H9 (cell line): ENCODE measurements at regions not wholly inside any gene's neighbourhood (a gene's known extent, or its start where the extent isn't known, plus 50 kb on each side); places are given as distances from the start of the nearest gene placed in this dataset.

Experiments used
- DNase-seq: peaks from one replicate; pipeline ENCODE4 v3.0.0-alpha.2; 2017
- H2AFZ ChIP-seq: one replicate; pipeline ENCODE4 v1.6.1; 2013; ENCODE audit warnings: mild to moderate bottlenecking, low read length, control low read depth, moderate library complexity
- H2AK5ac ChIP-seq: 2 replicates; pipeline ENCODE4 v1.6.1; 2013; ENCODE audit warnings: low read length, control low read depth, mixed read lengths; ENCODE audit not compliant: insufficient read length
- H2BK120ac ChIP-seq: one replicate; pipeline ENCODE4 v1.6.1; 2013; ENCODE audit warnings: low read depth, mild to moderate bottlenecking, low read length, control low read depth, inconsistent platforms; ENCODE audit not compliant: poor library complexity, severe bottlenecking
- H2BK12ac ChIP-seq: 2 replicates; pipeline ENCODE4 v1.6.1; 2013; ENCODE audit warnings: low read length, control low read depth, mixed read lengths, low read depth; ENCODE audit not compliant: insufficient read length
- H2BK15ac ChIP-seq: 2 replicates; pipeline ENCODE4 v1.6.1; 2013; ENCODE audit warnings: low read depth, low read length, control low read depth
- H2BK20ac ChIP-seq: one replicate; pipeline ENCODE4 v1.6.1; 2013; ENCODE audit warnings: low read depth, mild to moderate bottlenecking, low read length, control low read depth, inconsistent platforms; ENCODE audit not compliant: poor library complexity, severe bottlenecking
- H2BK5ac ChIP-seq: 2 replicates; pipeline ENCODE4 v1.6.1; 2013; ENCODE audit warnings: low read length, control low read depth, mixed read lengths; ENCODE audit not compliant: insufficient read length
- H3K14ac ChIP-seq: 2 replicates; pipeline ENCODE4 v1.6.1; 2013; ENCODE audit warnings: low read length, control low read depth; ENCODE audit not compliant: insufficient read depth
- H3K18ac ChIP-seq: 2 replicates; pipeline ENCODE4 v1.6.1; 2013; ENCODE audit warnings: low read depth, mild to moderate bottlenecking, mixed read lengths, low read length, control low read depth; ENCODE audit not compliant: insufficient read length
- H3K23ac ChIP-seq: 2 replicates; pipeline ENCODE4 v1.6.1; 2013; ENCODE audit warnings: low read length, control low read depth, mixed read lengths, low read depth; ENCODE audit not compliant: insufficient read length
- H3K23me2 ChIP-seq: 2 replicates; pipeline ENCODE4 v1.6.1; 2013; ENCODE audit warnings: low read depth, mild to moderate bottlenecking, mixed read lengths, low read length, control low read depth; ENCODE audit not compliant: insufficient read length, poor library complexity, severe bottlenecking
- H3K27ac ChIP-seq: 2 replicates; pipeline ENCODE4 v1.5.1; 2013; ENCODE audit warnings: low read length, control low read depth, mixed read lengths, low read depth; ENCODE audit not compliant: insufficient read length
- H3K27me3 ChIP-seq: 2 replicates; pipeline ENCODE4 v1.6.1; 2013; ENCODE audit warnings: low read length, control low read depth, inconsistent platforms; ENCODE audit not compliant: insufficient read depth
- H3K4ac ChIP-seq: 2 replicates; pipeline ENCODE4 v1.6.1; 2013; ENCODE audit warnings: low read depth, mild to moderate bottlenecking, control low read depth, inconsistent platforms, low read length, moderate library complexity
- H3K4me1 ChIP-seq: 2 replicates; pipeline ENCODE4 v1.6.1; 2013; ENCODE audit warnings: low read length, control low read depth, inconsistent platforms; ENCODE audit not compliant: insufficient read depth
- H3K4me2 ChIP-seq: 2 replicates; pipeline ENCODE4 v1.6.1; 2013; ENCODE audit warnings: low read length, control low read depth, mixed read lengths; ENCODE audit not compliant: insufficient read length, insufficient read depth
- H3K56ac ChIP-seq: 2 replicates; pipeline ENCODE4 v1.6.1; 2013; ENCODE audit warnings: low read depth, mild to moderate bottlenecking, mixed read lengths, low read length, control low read depth; ENCODE audit not compliant: insufficient read length
- H3K79me1 ChIP-seq: 2 replicates; pipeline ENCODE4 v1.6.1; 2013; ENCODE audit warnings: low read depth, mild to moderate bottlenecking, moderate library complexity, low read length, control low read depth, inconsistent platforms; ENCODE audit not compliant: insufficient read depth, poor library complexity, severe bottlenecking
- H3K79me2 ChIP-seq: 2 replicates; pipeline ENCODE4 v1.6.1; 2013; ENCODE audit warnings: low read length, control low read depth, inconsistent platforms; ENCODE audit not compliant: insufficient read depth
- H3K9ac ChIP-seq: 2 replicates; pipeline ENCODE4 v1.6.1; 2013; ENCODE audit warnings: low read length, control low read depth, mixed read lengths; ENCODE audit not compliant: insufficient read length; ENCODE audit errors: extremely low read depth
- H3K9me3 ChIP-seq: one replicate; pipeline ENCODE4 v1.6.1; 2013; ENCODE audit warnings: low read depth, low read length, inconsistent platforms; ENCODE audit not compliant: control insufficient read depth
- H3T11ph ChIP-seq: one replicate; pipeline ENCODE4 v1.6.1; 2013; ENCODE audit warnings: mild to moderate bottlenecking, low read length, control low read depth, inconsistent platforms
- H4K20me1 ChIP-seq: one replicate; pipeline ENCODE4 v1.6.1; 2013; ENCODE audit not compliant: control insufficient read depth, insufficient read length, insufficient read depth
- H4K5ac ChIP-seq: 2 replicates; pipeline ENCODE4 v1.6.1; 2013; ENCODE audit warnings: low read depth, mild to moderate bottlenecking, mixed read lengths, low read length, control low read depth; ENCODE audit not compliant: insufficient read length
- H4K8ac ChIP-seq: replicated peaks from 2 replicates; pipeline ENCODE4 v1.6.1; 2013; ENCODE audit warnings: low read length, control low read depth, mixed read lengths, low read depth; ENCODE audit not compliant: insufficient read length
- H4K91ac ChIP-seq: 2 replicates; pipeline ENCODE4 v1.6.1; 2013; ENCODE audit warnings: low read depth, mild to moderate bottlenecking, moderate library complexity, mixed read lengths, low read length, control low read depth; ENCODE audit not compliant: insufficient read length
- H3K27ac Mint-ChIP-seq, 3 experiments: 2 replicates in 2 of 3; 3 replicates in 1 of 3; pipeline ENCODE4 v1.8.0; 2020 to 2021; ENCODE audit warnings: mixed read lengths in 3 of 3, mild to moderate bottlenecking in 1 of 3, moderate library complexity in 1 of 3
- H3K27me3 Mint-ChIP-seq: 2 replicates; pipeline ENCODE4 v1.8.0; 2021; ENCODE audit warnings: low read depth, mild to moderate bottlenecking, moderate library complexity, mixed read lengths
- H3K36me3 Mint-ChIP-seq, 3 experiments: 2 replicates in 2 of 3; 3 replicates in 1 of 3; pipeline ENCODE4 v1.8.0; 2020 to 2021; ENCODE audit warnings: low read depth in 3 of 3, mixed read lengths in 3 of 3; ENCODE audit not compliant: insufficient read depth in 1 of 3
- H3K4me1 Mint-ChIP-seq, 2 experiments: 2 replicates each; pipeline ENCODE4 v1.8.0; 2020; ENCODE audit warnings: mixed read lengths in 2 of 2
- H3K4me3 Mint-ChIP-seq, 2 experiments: 2 replicates in 1 of 2; 3 replicates in 1 of 2; pipeline ENCODE4 v1.8.0; 2020 to 2021; ENCODE audit warnings: mild to moderate bottlenecking in 2 of 2, mixed read lengths in 2 of 2, moderate library complexity in 1 of 2
- H3K9me3 Mint-ChIP-seq, 2 experiments: 2 replicates in 1 of 2; 3 replicates in 1 of 2; pipeline ENCODE4 v1.8.0; 2020; ENCODE audit warnings: mild to moderate bottlenecking in 2 of 2, mixed read lengths in 2 of 2, moderate library complexity in 1 of 2
- WGBS: extraction: QIAGEN DNeasy Blood & Tissue Kit; methylation state at CpG from one replicate; pipeline ENCODE4 v1.1.7; 2013; ENCODE audit warnings: missing lambda C conversion rate, low lambda C conversion rate, mixed read lengths; ENCODE audit not compliant: insufficient read length; ENCODE audit errors: extremely low coverage; 5-methylcytosine and 5-hydroxymethylcytosine counted together
- TF ChIP-seq, protein P1 (sequence below): fragments of 200-600 bp; sonication (generic); conservative IDR thresholded peaks from 3 replicates; pipeline ENCODE4 v1.8.0; 2021; ENCODE audit warnings: antibody characterized with exemption, mild to moderate bottlenecking

DNA sequence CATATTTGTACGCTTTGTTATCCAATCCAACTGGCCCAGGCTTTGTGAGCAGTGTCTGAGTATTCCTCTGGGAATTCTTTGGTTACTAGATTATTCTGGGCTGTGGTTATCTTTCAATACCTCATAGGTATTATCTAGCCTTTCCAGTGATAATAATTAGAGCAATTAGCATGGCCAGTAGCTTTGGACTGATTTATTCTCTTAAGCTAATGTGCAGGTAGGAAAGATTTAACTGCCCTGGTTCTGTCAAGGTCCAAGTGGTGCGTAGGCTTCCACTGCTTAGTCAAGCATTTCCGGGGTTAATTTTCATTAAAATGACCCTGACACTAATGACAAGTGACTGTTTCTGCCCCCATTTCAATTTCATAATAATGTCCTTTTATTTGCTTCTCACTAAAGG lies 54.2 kb upstream of the PMFBP1 start:
- no peak overlapping the region for H2BK120ac ChIP-seq
- H2AFZ ChIP-seq = no peak overlapping the region
- H3K27ac ChIP-seq = no peak overlapping the region
- H3K23me2 ChIP-seq = no peaks in the 10 kb centered on the region
- no peak overlapping the region for H3K56ac ChIP-seq
- H3K9me3 ChIP-seq = no peaks in the 10 kb centered on the region
- H3K79me2 ChIP-seq = no peaks in the 10 kb centered on the region
- Mint-ChIP-seq H3K27ac (no peak overlapping the region), H3K4me1 (no peaks in the 10 kb centered on the region), H3K27me3 (no peaks in the 10 kb centered on the region; the same call in 1 of the 2 replicates), H3K4me3 (no peak overlapping the region), H3K36me3 (no peaks in the 10 kb centered on the region), H3K9me3 (no peaks in the 10 kb centered on the region)
- H2BK20ac ChIP-seq = no peak overlapping the region
- no peak overlapping the region for H3K4me2 ChIP-seq
- no peak overlapping the region for H2AK5ac ChIP-seq
- no peak overlapping the region for H3K23ac ChIP-seq
- no peaks in the 10 kb centered on the region; the same call in 1 of the 2 replicates for H3K4me1 ChIP-seq
- H3K27me3 ChIP-seq = no peaks in the 10 kb centered on the region
- TF ChIP-seq, protein P1, sequence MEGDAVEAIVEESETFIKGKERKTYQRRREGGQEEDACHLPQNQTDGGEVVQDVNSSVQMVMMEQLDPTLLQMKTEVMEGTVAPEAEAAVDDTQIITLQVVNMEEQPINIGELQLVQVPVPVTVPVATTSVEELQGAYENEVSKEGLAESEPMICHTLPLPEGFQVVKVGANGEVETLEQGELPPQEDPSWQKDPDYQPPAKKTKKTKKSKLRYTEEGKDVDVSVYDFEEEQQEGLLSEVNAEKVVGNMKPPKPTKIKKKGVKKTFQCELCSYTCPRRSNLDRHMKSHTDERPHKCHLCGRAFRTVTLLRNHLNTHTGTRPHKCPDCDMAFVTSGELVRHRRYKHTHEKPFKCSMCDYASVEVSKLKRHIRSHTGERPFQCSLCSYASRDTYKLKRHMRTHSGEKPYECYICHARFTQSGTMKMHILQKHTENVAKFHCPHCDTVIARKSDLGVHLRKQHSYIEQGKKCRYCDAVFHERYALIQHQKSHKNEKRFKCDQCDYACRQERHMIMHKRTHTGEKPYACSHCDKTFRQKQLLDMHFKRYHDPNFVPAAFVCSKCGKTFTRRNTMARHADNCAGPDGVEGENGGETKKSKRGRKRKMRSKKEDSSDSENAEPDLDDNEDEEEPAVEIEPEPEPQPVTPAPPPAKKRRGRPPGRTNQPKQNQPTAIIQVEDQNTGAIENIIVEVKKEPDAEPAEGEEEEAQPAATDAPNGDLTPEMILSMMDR = no peak
- H3K14ac ChIP-seq = no peak overlapping the region
- H2BK5ac ChIP-seq = no peak overlapping the region
- DNase-seq = no peak
- H3K18ac ChIP-seq = no peak overlapping the region
- H3K79me1 ChIP-seq = no peaks in the 10 kb centered on the region
- no peak overlapping the region for H2BK15ac ChIP-seq
- no peak overlapping the region for H2BK12ac ChIP-seq
- H4K20me1 ChIP-seq = no peaks in the 10 kb centered on the region
- no CpG with 5 or more reads among the region's 3 CpGs for WGBS
- no peak overlapping the region for H4K8ac ChIP-seq
- no peak overlapping the region for H3K9ac ChIP-seq
- no peak overlapping the region for H3T11ph ChIP-seq
- no peak overlapping the region for H4K5ac ChIP-seq
- H3K4ac ChIP-seq = no peak overlapping the region
- H4K91ac ChIP-seq = no peak overlapping the region
